ENCODE measurements at regions not wholly inside any gene's neighbourhood (a gene's known extent, or its start where the extent isn't known, plus 50 kb on each side); places are given as distances from the start of the nearest gene placed in this dataset.
"Not testable (repeated sequence)": the region's sequence is repeated elsewhere in the genome, so short reads cannot be mapped to it uniquely, and the experiment has no call there.

GRCh38 chr1:222195857-222196256, 352.0 kb downstream of the HHIPL2 start:
- no peak overlapping the region for H3K27ac ChIP-seq
- no peak for DNase-seq (ENCODE audit: low spot score)
- H3K4me3 ChIP-seq = no peak overlapping the region
- TF ChIP-seq CTCF (IDR thresholded peaks at IDR 0.05) = no peak

GRCh38 chr1:222189218-222189617, 358.7 kb downstream of the HHIPL2 start:
- Histone ChIP-seq H3K4me3 (no peak overlapping the region), H3K27ac (no peak overlapping the region)
- no peak for TF ChIP-seq CTCF (IDR thresholded peaks at IDR 0.05)
- DNase-seq (ENCODE audit: low spot score) = no peak

- no peak for TF ChIP-seq CTCF (IDR thresholded peaks at IDR 0.05)
These were observed 360.2 kb downstream of the HHIPL2 start for GRCh38 chr1:222187566-222188332.

GRCh38 chr1:222182641-222183040, 365.3 kb downstream of the HHIPL2 start:
- TF ChIP-seq CTCF (IDR thresholded peaks at IDR 0.05) = no peak
- Histone ChIP-seq H3K4me3 (no peak overlapping the region), H3K27ac (no peak overlapping the region)
- DNase-seq (ENCODE audit: low spot score) = no peak

More at GRCh38 chr1:222187566-222188332, 360.2 kb downstream of the HHIPL2 start:
- Histone ChIP-seq H3K27ac (no peak overlapping the region), H3K4me3 (no peak overlapping the region)
- DNase-seq (ENCODE audit: low spot score) = no peak

- no peak overlapping the region for H3K27ac ChIP-seq
- DNase-seq (ENCODE audit: low spot score) = no peak
- no peak overlapping the region for H3K4me3 ChIP-seq
- no peak for TF ChIP-seq CTCF (IDR thresholded peaks at IDR 0.05)
These were observed 366.7 kb downstream of the HHIPL2 start for GRCh38 chr1:222181191-222181590.

GRCh38 chr1:222177496-222177895, 370.4 kb downstream of the HHIPL2 start:
- not testable (repeated sequence) for H3K27ac ChIP-seq; H3K4me3 ChIP-seq; DNase-seq (ENCODE audit: low spot score)

GRCh38 chr1:222171005-222171404, 376.9 kb downstream of the HHIPL2 start:
- H3K27ac ChIP-seq = no peak overlapping the region
- DNase-seq (ENCODE audit: low spot score) = no peak
- no peak overlapping the region for H3K4me3 ChIP-seq
- TF ChIP-seq CTCF (IDR thresholded peaks at IDR 0.05) = no peak

Data from coronary artery (tissue), 2 donors.